GM13977 (cell line): ENCODE measurements at regions not wholly inside any gene's neighbourhood (a gene's known extent, or its start where the extent isn't known, plus 50 kb on each side); places are given as distances from the start of the nearest gene placed in this dataset.

Experiments
- DNase-seq: peaks from one replicate; pipeline ENCODE4 v3.0.0; 2012; ENCODE audit warnings: low spot score
- in situ Hi-C: fragments of 300-500 bp; cut with MboI; formaldehyde crosslinking; loops from one replicate; pipeline ENCODE4 v1.12.0; 2022; ENCODE audit warnings: low sequenced_read_pairs, low pct_unique_long_range_greater_than_20kb, mixed read lengths, inconsistent platforms; ENCODE audit not compliant: unreplicated experiment
- TF ChIP-seq, protein P1 (sequence below): IDR thresholded peaks from 2 replicates; pipeline ENCODE4 v1.5.1; 2012; ENCODE audit warnings: mild to moderate bottlenecking, control low read depth; ENCODE audit not compliant: insufficient read depth; ENCODE audit errors: extremely low read depth, missing control alignments

DNA sequence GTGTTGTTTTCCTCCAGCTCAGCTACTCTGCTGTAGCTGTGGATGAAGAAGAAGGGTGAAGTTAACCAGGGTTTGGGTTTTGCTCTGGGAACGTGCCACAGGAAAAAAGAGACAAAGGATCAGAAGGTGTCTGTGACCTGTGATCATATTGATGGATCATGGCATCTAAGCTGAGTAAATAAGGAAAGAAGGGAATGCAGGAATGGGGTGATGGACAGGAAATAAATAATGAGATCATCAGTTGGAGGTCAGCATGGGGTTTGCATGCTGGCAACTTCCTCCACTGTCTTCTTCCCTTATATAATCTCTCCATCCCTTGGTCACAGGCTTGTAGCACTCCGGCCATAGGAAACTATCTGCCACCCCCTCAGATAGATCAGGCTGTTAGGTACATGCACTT is 430.3 kb upstream of the PDE3A start:
- TF ChIP-seq, protein P1, sequence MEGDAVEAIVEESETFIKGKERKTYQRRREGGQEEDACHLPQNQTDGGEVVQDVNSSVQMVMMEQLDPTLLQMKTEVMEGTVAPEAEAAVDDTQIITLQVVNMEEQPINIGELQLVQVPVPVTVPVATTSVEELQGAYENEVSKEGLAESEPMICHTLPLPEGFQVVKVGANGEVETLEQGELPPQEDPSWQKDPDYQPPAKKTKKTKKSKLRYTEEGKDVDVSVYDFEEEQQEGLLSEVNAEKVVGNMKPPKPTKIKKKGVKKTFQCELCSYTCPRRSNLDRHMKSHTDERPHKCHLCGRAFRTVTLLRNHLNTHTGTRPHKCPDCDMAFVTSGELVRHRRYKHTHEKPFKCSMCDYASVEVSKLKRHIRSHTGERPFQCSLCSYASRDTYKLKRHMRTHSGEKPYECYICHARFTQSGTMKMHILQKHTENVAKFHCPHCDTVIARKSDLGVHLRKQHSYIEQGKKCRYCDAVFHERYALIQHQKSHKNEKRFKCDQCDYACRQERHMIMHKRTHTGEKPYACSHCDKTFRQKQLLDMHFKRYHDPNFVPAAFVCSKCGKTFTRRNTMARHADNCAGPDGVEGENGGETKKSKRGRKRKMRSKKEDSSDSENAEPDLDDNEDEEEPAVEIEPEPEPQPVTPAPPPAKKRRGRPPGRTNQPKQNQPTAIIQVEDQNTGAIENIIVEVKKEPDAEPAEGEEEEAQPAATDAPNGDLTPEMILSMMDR, result no peak
- DNase-seq, result no peak
- in situ Hi-C loops, result no loop called here

DNA sequence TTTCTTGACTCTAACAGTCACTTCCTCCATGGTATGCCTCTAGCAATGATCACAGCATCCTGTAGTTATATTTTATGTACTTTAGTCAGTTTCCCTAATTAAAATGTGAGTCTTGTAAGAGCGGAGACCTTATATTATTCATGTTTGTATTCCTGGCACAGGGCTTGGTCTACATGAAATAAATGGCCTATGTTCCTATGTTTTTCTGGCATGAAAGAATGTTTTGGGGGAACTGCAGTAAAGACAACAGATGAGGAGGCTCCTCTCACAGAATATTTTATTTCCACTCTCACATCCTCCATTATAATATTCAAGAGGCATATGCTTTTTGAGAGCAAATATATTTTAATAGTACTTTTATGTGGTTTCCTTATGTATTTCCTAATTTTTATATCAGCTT is 429.8 kb upstream of the PDE3A start:
- no peak for DNase-seq
- in situ Hi-C loops, result no loop called here
- TF ChIP-seq, protein P1, result no peak

DNA sequence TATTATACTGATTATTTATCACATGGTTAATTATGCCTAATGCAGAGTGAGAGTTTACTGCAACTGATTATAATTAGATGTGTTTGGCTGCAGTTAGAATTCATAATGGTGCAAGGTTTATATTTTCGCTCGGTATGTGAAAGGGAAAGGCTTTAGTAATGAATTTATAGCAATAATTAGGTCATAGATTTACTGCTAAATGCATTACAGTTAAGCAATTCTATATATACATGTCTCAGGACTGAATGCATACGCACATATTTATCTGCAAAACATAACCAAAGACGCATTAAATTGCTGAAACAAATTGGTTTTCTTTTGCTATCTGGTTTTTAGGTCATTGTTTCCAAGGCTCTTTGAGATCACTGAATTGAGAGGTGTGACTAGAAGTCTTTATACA is 428.1 kb upstream of the PDE3A start:
- no peak for DNase-seq
- TF ChIP-seq, protein P1, result no peak
- in situ Hi-C loops, result no loop called here

DNA sequence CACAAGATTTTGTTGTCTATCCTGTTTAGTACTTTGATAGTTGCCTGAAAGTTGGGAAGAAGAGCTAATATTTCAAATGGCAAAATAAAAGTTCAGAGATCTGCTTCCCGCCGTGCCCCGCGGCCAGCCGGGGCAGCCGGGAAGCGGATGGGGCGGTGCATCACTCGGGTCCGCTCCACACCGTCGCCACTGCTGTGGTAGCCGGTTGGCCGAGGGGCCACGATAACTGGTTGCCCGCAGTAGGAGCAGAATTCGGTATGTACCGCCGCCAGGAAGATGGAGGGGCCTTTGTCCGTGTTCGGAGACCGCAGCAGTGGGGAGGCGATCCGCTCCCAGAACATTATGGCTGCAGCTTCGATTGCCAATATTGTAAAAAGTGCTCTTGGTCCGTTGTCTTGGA is 427.2 kb upstream of the PDE3A start:
- TF ChIP-seq, protein P1, result no peak
- in situ Hi-C loops, result no loop called here
- no peak for DNase-seq

DNA sequence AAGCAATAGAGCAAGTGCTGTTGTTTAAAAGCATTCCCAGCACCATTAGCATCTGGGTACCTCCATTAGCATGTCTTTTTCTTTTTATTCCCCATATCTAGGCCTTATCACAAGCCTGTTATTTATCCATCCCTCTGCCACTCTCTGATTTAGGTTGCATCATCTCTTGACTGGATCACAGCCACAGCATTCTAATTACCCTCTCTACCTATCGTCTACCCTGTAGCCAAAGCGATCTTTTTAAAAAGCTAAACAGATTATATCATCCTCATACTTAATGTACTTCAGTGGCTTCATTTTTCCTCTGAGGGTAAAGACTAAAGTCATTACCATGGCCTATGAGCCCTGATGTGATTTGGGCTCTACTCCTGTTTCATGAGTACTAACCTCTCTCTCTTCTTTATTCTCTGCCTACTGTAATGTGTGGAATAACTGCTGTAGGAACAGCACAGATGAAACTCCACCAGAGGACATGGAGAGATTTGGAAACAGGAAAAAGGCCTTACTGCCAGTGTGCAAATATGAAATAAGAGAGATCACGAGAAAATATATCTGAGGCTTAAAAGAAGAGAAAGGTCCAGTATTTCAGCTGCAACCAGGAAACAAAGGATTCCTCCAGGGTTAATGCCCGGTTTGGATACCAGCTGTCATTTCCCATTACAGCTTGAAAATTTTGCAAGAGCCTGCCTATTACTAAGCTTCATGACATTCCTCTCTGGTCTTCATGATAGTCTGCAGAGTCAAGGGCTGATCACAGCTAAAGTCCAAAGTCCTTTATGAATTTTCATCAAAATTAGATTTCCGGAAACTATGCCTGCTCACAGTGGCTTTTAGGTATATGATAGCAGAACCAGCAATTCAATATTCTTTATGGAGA is 422.5 kb upstream of the PDE3A start:
- TF ChIP-seq, protein P1, result no peak
- in situ Hi-C loops, result no loop called here
- DNase-seq, result no peak

DNA sequence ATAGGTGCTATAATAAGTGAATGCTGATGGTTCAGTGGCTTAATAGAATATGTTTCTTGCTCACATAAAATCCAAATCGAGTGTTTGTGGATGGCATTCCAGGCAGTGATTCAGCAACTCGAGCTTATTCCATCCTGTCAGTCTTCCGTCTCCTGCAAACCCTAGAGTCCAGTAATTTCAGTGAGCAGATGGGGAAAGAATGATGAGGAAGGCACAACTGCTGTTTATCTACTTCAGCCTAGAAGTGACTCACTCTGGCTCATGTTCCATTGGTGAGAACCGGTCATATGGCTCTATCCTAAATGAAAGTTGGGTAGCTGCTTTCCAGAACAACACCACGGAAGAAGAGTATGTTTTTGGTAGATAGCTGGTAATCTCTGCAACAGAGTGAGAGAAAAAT is 421.8 kb upstream of the PDE3A start:
- no peak for DNase-seq
- TF ChIP-seq, protein P1, result no peak
- in situ Hi-C loops, result no loop called here
